Suppressor macrophage treated with lipopolysaccharide for 4 hours (primary cell): ENCODE measurements at regions not wholly inside any gene's neighbourhood (a gene's known extent, or its start where the extent isn't known, plus 50 kb on each side); places are given as distances from the start of the nearest gene placed in this dataset.

Source experiments
- DNase-seq: peaks from one replicate; pipeline ENCODE4 v3.0.0-alpha.2; 2020

DNA sequence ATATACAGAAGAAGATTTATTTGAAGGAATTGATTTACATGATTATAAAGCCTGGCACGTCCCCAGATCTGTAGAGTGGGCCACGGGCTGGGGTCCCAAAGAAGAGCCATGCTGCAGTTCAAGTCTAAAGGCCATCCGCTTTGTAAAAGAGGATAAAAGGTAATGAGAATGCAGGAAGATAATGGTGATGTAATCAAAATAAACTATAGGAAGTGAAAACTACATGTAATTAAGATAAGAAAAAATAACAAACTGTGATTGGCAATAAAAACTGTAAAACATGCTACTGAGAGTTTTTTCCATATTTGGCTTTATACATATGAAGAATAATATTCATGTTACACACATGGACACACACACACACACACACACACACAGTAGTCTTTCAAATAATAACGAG lies 59.0 kb upstream of the TMEFF2 start:
- DNase-seq = no peak

DNA sequence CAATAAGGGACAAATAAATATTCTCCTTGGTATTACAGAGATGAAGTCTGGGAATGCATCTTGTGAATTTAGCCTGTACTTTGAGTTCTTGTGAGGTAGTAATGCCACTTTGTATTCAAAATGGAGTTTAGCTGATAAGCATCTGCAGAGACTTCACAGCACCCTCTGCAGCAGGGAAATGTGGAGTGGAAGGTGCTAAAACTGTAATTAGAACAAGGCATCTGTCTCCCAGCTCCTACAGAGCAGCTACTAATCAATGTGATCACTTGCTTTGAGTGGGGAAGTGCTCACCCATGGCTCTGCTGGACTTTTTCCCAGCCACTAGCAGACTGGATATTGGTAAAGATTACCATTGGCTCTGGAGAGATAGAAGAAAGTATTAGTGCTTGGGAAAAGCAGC lies 56.2 kb upstream of the TMEFF2 start:
- no peak for DNase-seq

DNA sequence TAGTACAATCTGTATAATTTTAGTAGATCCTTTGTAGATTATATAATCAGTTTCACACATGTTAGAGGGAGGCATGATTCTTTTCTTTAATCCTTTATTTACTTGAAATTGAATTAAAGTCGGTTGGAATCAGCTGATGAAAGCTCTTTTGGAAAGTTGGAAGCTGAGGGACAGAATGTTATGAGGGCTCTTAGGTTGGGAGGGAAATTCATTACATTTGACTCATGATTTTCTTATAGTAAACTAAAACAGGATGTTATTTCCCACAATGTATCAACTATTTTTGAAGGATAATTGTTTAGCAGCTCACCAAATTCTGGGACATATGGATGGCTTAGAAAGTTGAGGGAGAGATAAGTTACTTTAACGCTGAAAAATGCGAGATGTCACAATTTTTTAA lies 52.7 kb upstream of the TMEFF2 start:
- DNase-seq = no peak

DNA sequence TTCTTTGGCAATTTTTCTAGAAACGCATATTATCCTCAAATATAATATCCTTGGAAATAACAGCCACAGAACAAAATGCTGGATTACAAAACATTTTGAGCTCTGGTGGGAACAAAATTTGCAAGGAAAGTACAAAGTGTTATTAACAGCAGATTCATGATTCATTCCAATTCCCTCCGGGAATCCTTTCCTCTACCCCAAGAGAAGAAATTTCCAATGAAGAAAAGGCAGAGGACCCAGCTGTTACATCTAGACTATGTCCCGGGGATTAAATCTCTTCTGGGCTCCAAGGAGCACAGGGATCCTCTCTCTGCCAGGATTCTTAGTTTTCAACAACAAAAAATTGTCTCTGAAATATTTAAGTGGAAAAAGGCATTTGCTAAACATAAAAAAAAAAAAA lies 51.6 kb upstream of the TMEFF2 start:
- DNase-seq = no peak

DNA sequence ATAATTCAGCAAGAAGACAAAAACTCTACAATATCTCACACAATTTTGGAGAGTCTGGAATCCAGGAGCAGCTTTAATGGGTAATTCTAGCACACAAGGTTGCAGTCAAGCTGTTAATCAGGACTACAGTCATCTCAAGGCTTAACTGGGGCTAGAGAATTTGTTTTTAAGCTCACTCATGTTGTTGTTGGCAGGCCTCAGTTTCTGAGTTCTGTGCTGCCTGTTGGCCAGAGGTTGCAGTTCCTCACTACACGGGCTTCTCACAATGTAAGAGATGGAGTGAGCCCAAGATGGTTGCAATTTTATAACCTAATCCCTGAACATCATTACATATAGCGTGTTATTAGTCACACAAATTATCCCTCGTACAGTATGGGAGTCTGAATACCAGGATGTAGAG lies 50.6 kb upstream of the TMEFF2 start:
- no peak for DNase-seq
